ENCODE measurements at regions not wholly inside any gene's neighbourhood (a gene's known extent, or its start where the extent isn't known, plus 50 kb on each side); places are given as distances from the start of the nearest gene placed in this dataset.

GRCh38 chr14:71712478-71712877, 219.8 kb upstream of the RGS6 start:
- no peaks in the 10 kb centered on the region for H3K9me3 ChIP-seq (ENCODE audit: control insufficient read depth, insufficient read depth, low read length)
- H3K4me1 ChIP-seq (ENCODE audit: insufficient read depth, low read length): peaks cover 3% of the 10 kb centered on the region; the same call in 1 of the 2 replicates
- H3K36me3 ChIP-seq (ENCODE audit: insufficient read depth, low read length): no peaks in the 10 kb centered on the region; the same call in 1 of the 2 replicates
- H3K9ac ChIP-seq (ENCODE audit: low read depth, low read length): no peak overlapping the region

- no peak overlapping the region for H3K9ac ChIP-seq (ENCODE audit: low read depth, low read length)
- peaks cover 3% of the 10 kb centered on the region; the same call in 1 of the 2 replicates for H3K4me1 ChIP-seq (ENCODE audit: insufficient read depth, low read length)
These were observed 219.2 kb upstream of the RGS6 start for GRCh38 chr14:71713016-71713415.

GRCh38 chr14:71713451-71713850, 218.8 kb upstream of the RGS6 start:
- no peak overlapping the region for H3K9ac ChIP-seq (ENCODE audit: low read depth, low read length)
- no peaks in the 10 kb centered on the region; the same call in 1 of the 2 replicates for H3K36me3 ChIP-seq (ENCODE audit: insufficient read depth, low read length)
- H3K4me1 ChIP-seq (ENCODE audit: insufficient read depth, low read length): peaks cover 3% of the 10 kb centered on the region; the same call in 1 of the 2 replicates
- no peaks in the 10 kb centered on the region for H3K9me3 ChIP-seq (ENCODE audit: control insufficient read depth, insufficient read depth, low read length)

More at GRCh38 chr14:71713016-71713415, 219.2 kb upstream of the RGS6 start:
- H3K9me3 ChIP-seq (ENCODE audit: control insufficient read depth, insufficient read depth, low read length): no peaks in the 10 kb centered on the region
- no peaks in the 10 kb centered on the region; the same call in 1 of the 2 replicates for H3K36me3 ChIP-seq (ENCODE audit: insufficient read depth, low read length)

GRCh38 chr14:71714225-71714624, 218.0 kb upstream of the RGS6 start:
- Histone ChIP-seq H3K4me1 (ENCODE audit: insufficient read depth, low read length) (peaks cover 3% of the 10 kb centered on the region; the same call in 1 of the 2 replicates), H3K36me3 (ENCODE audit: insufficient read depth, low read length) (no peaks in the 10 kb centered on the region; the same call in 1 of the 2 replicates), H3K9ac (ENCODE audit: low read depth, low read length) (no peak overlapping the region; the same call in 1 of the 2 replicates), H3K9me3 (ENCODE audit: control insufficient read depth, insufficient read depth, low read length) (no peaks in the 10 kb centered on the region)

GRCh38 chr14:71716041-71716772, 216.0 kb upstream of the RGS6 start:
- H3K9ac ChIP-seq (ENCODE audit: low read depth, low read length): no peak overlapping the region
- H3K36me3 ChIP-seq (ENCODE audit: insufficient read depth, low read length): no peaks in the 10 kb centered on the region
- H3K9me3 ChIP-seq (ENCODE audit: control insufficient read depth, insufficient read depth, low read length): no peaks in the 10 kb centered on the region
- H3K4me1 ChIP-seq (ENCODE audit: insufficient read depth, low read length): peaks cover 3% of the 10 kb centered on the region; the same call in 1 of the 2 replicates

GRCh38 chr14:71720978-71721624, 211.1 kb upstream of the RGS6 start:
- no peak overlapping the region for H3K9ac ChIP-seq (ENCODE audit: low read depth, low read length)
- H3K4me1 ChIP-seq (ENCODE audit: insufficient read depth, low read length): no peaks in the 10 kb centered on the region
- peaks cover 3% of the 10 kb centered on the region for H3K36me3 ChIP-seq (ENCODE audit: insufficient read depth, low read length)
- no peaks in the 10 kb centered on the region for H3K9me3 ChIP-seq (ENCODE audit: control insufficient read depth, insufficient read depth, low read length)

GRCh38 chr14:71721791-71722190, 210.4 kb upstream of the RGS6 start:
- Histone ChIP-seq H3K4me1 (ENCODE audit: insufficient read depth, low read length) (no peaks in the 10 kb centered on the region), H3K9me3 (ENCODE audit: control insufficient read depth, insufficient read depth, low read length) (no peaks in the 10 kb centered on the region), H3K36me3 (ENCODE audit: insufficient read depth, low read length) (peaks cover 3% of the 10 kb centered on the region), H3K9ac (ENCODE audit: low read depth, low read length) (no peak overlapping the region)

- Histone ChIP-seq H3K4me1 (ENCODE audit: insufficient read depth, low read length) (no peaks in the 10 kb centered on the region), H3K9ac (ENCODE audit: low read depth, low read length) (no peak overlapping the region), H3K36me3 (ENCODE audit: insufficient read depth, low read length) (peaks cover 3% of the 10 kb centered on the region), H3K9me3 (ENCODE audit: control insufficient read depth, insufficient read depth, low read length) (no peaks in the 10 kb centered on the region)
These were observed 209.3 kb upstream of the RGS6 start for GRCh38 chr14:71722885-71723284.

GRCh38 chr14:71725922-71726579, 206.2 kb upstream of the RGS6 start:
- H3K4me1 ChIP-seq (ENCODE audit: insufficient read depth, low read length): no peaks in the 10 kb centered on the region
- no peaks in the 10 kb centered on the region for H3K9me3 ChIP-seq (ENCODE audit: control insufficient read depth, insufficient read depth, low read length)
- H3K36me3 ChIP-seq (ENCODE audit: insufficient read depth, low read length): peaks cover 9% of the 10 kb centered on the region
- H3K9ac ChIP-seq (ENCODE audit: low read depth, low read length): no peak overlapping the region

GRCh38 chr14:71726580-71727021, 205.6 kb upstream of the RGS6 start:
- Histone ChIP-seq H3K4me1 (ENCODE audit: insufficient read depth, low read length) (no peaks in the 10 kb centered on the region), H3K9ac (ENCODE audit: low read depth, low read length) (no peak overlapping the region), H3K9me3 (ENCODE audit: control insufficient read depth, insufficient read depth, low read length) (no peaks in the 10 kb centered on the region), H3K36me3 (ENCODE audit: insufficient read depth, low read length) (peaks cover 8% of the 10 kb centered on the region)

GRCh38 chr14:71728386-71728785, 203.8 kb upstream of the RGS6 start:
- Histone ChIP-seq H3K9me3 (ENCODE audit: control insufficient read depth, insufficient read depth, low read length) (no peaks in the 10 kb centered on the region), H3K9ac (ENCODE audit: low read depth, low read length) (no peak overlapping the region), H3K36me3 (ENCODE audit: insufficient read depth, low read length) (peaks cover 6% of the 10 kb centered on the region), H3K4me1 (ENCODE audit: insufficient read depth, low read length) (no peaks in the 10 kb centered on the region)

- H3K9me3 ChIP-seq (ENCODE audit: control insufficient read depth, insufficient read depth, low read length): no peaks in the 10 kb centered on the region
- H3K4me1 ChIP-seq (ENCODE audit: insufficient read depth, low read length): no peaks in the 10 kb centered on the region
- peaks cover 11% of the 10 kb centered on the region for H3K36me3 ChIP-seq (ENCODE audit: insufficient read depth, low read length)
- H3K9ac ChIP-seq (ENCODE audit: low read depth, low read length): no peak overlapping the region
These were observed 202.6 kb upstream of the RGS6 start for GRCh38 chr14:71729596-71729995.

GRCh38 chr14:71730471-71730870, 201.8 kb upstream of the RGS6 start:
- Histone ChIP-seq H3K9ac (ENCODE audit: low read depth, low read length) (no peak overlapping the region), H3K36me3 (ENCODE audit: insufficient read depth, low read length) (peaks cover 17% of the 10 kb centered on the region), H3K9me3 (ENCODE audit: control insufficient read depth, insufficient read depth, low read length) (no peaks in the 10 kb centered on the region), H3K4me1 (ENCODE audit: insufficient read depth, low read length) (no peaks in the 10 kb centered on the region)

GRCh38 chr14:71731096-71731495, 201.1 kb upstream of the RGS6 start:
- no peaks in the 10 kb centered on the region for H3K4me1 ChIP-seq (ENCODE audit: insufficient read depth, low read length)
- peaks cover 17% of the 10 kb centered on the region for H3K36me3 ChIP-seq (ENCODE audit: insufficient read depth, low read length)

More at GRCh38 chr14:71731096-71731495, 201.1 kb upstream of the RGS6 start:
- no peaks in the 10 kb centered on the region for H3K9me3 ChIP-seq (ENCODE audit: control insufficient read depth, insufficient read depth, low read length)
- H3K9ac ChIP-seq (ENCODE audit: low read depth, low read length): no peak overlapping the region

All from ES-I3 (cell line).